Amygdala (tissue), 56 donors: ENCODE measurements at regions not wholly inside any gene's neighbourhood (a gene's known extent, or its start where the extent isn't known, plus 50 kb on each side); places are given as distances from the start of the nearest gene placed in this dataset.

Experiments used
- DNase-seq, 56 donors: peaks; one replicate each; lab custom pipeline; 2025; lab: John Stamatoyannopoulos, UW

DNA sequence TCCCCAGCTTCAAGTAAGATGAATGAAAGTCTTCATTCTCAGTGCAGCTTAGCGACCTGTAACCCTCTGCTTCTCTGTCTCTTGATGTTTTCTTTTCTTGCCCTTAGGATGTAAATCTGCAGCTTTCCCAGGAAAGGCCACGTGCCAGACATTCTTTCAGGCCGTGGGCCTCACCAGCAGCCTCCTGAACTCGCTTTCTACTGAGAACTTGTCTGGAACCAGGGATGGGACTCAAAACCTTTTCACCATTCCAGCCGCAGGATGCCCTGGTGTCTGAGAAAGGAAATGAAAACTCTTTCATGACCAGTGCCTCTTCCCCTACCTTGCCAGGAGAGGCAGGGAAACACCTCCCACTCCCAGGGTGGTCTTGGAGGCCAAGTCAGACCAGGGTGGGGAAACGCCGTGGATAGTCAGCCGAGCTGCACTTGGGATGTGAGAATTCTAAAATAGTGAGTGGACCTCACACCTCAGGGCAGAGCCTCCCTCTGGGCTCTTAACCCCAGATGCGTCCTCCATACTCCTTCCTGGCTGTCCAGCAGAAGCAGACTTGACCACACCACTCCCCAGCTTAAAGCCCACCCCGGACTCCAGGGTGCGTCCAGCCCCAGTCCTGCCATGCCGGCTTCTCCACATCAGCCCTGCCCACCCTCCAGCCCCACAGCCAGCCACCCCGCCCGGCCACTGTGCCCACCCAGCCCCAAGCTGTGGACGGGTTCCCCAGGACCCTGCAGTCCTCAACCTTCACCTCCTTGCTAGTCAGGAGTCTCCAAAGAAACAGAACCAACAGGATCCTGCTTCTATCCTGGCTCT lies 115.5 kb downstream of the TWIST2 start:
- no peak for DNase-seq

- DNase-seq, result no peak
Observed at GRCh38 chr2:238963971-238964328, 116.1 kb downstream of the TWIST2 start.

DNA sequence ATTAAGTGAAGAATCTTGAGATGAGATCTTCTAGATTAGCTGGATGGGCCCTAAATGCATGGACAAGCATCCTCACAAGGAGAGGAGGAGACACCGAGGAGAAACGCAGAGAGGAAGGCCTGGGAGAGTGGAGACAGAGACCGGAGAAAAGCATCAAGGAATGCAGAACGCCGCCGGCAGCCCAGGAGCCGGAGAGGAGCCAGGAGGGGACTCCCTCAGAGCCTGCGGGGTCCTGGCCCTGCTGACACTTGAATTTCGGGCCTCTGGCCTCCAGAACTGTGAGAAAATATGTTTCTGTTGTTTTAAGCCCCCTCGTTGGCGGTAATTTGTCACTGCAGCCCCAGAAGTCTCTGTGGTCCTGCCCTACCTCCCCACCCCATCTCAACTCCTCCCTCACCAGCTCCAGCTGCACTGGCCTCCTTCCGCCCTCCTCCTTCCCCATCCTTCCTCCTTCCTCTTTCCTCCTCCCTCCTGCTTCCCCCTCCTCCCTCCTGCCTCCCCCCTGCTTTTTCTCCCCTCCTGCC lies 116.7 kb downstream of the TWIST2 start:
- DNase-seq, result no peak

GRCh38 chr2:238965371-238966071 lies 117.6 kb downstream of the TWIST2 start:
- no peak for DNase-seq

DNA sequence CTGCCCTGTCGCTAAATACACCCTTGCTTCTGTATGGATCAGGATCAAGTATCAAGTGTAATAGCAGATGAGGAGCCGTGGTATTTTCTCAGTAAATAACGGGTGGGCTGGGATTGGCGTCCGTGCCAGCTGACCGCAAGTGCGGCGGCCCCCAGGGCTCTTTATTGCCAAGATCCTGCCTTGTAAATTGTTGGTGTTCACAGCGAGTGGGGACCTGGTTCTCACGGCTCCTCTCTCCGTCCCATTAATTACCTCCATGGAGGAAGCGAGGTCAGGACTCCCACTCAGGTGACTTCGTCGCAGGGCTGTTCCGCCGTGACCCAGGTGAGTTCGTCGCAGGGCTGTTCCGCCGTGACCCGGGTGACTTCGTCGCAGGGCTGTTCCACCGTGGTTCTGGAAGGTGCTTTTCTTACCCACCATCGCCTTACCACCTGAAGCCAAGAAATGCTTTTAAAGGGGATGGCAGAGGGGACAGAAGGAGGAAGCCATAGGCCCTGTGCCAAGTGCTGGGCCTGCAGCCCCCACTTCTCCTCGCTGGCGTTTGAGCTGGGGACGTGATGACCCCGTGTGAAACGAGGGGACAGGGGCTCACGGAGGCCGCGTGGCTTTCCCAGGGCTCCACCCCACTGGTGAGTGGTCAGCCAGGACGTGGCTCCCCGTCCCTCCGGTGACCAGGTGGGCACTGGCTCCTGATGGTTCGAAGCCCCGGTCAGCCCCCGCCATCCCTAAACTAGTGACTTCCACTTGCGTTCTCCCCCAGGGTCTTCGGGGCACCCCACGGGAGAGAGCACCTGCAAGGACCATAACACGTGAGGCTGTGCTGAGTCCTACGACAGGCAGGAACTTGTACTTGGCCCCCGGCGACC lies 118.4 kb downstream of the TWIST2 start:
- DNase-seq, result no peak

GRCh38 chr2:238967031-238967977 lies 119.4 kb downstream of the TWIST2 start:
- no peak for DNase-seq

- no peak for DNase-seq
Observed at GRCh38 chr2:238967978-238968360, 120.1 kb downstream of the TWIST2 start.

GRCh38 chr2:238968616-238969384 lies 120.9 kb downstream of the TWIST2 start:
- no peak for DNase-seq

GRCh38 chr2:238969857-238970256 lies 122.0 kb downstream of the TWIST2 start:
- DNase-seq, result no peak

GRCh38 chr2:238970553-238971081 lies 122.7 kb downstream of the TWIST2 start:
- DNase-seq, result peak in 22 of 56 donors; percentile 18 to 59 (median 32)

GRCh38 chr2:238971318-238972145 lies 123.6 kb downstream of the TWIST2 start:
- DNase-seq, result no peak

DNA sequence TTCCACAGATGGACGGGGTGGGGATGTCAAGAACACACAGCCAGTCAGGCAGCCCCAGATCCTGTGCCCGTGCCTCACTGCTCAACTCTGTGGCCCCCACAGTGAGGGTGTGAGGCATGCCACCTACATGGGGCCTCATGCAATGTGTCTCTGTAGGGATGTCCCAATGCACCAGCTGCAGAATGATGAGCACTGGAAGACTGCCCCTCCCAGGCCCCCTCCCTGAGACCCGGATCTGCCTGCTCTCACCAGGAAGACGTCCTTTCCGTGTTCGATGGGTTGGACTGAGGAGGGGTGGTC lies 124.2 kb downstream of the TWIST2 start:
- no peak for DNase-seq

- DNase-seq, result no peak
Observed at GRCh38 chr2:238973038-238973739, 125.3 kb downstream of the TWIST2 start.

- DNase-seq, result no peak
Observed at GRCh38 chr2:238974081-238974480, 126.2 kb downstream of the TWIST2 start.

DNA sequence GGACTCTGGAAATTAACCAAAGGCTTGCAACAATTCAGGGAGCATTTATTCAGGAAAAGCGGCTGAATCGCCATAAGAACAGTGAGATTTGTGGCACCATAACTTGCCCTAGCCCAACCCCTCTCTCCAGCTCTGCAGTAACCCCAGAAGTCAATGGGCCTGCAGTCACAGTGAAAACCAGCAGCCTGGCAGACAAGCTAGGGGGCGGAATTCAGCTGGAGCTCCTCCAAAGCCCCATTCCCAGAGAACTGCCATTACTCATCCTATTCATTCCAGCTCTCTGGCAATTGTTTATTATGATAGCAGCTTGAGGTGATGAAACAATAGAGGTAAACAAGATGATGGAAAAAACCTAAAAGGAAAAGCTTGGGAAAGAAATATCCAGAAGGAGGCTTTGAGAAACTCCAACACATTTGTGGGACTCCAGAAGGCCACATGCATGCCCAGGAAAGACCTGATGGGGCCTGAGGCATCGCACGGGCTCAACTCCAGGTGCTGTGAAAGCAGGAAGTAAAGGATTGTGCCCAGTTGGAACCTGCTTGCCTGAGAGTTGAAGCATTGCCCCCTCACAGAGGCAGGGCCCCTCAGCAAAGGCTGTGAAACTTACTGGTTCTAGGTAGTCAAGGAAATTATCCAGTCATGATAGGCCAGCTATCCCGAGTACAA lies 126.7 kb downstream of the TWIST2 start:
- peak in 28 of 56 donors; percentile 5 to 75 (median 40) for DNase-seq

GRCh38 chr2:238975408-238975807 lies 127.5 kb downstream of the TWIST2 start:
- no peak for DNase-seq

DNA sequence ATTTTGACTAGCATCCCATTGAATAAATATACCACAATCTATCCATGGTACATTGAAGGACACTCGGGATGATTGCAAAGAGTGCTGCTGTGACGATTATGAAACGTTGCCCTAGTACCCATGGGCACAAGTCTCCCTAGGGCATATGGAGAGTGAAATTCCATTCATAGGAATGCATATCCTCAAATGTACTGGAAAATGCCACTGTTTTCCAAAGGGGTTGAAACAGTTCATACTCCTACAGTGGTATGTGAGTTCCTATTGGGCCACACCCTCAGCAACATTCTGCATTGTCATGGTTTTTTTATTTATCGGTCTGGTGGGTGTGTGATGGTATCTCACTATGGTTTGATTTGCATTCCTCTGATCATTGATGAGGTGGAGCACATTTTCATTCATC lies 130.6 kb downstream of the TWIST2 start:
- no peak for DNase-seq
